Suprapubic skin (tissue), 4 donors: ENCODE measurements at regions not wholly inside any gene's neighbourhood (a gene's known extent, or its start where the extent isn't known, plus 50 kb on each side); places are given as distances from the start of the nearest gene placed in this dataset.

ENCODE experiments used
- CTCF ChIP-seq, 2 donors: fragments of 200-600 bp in 1 of 2; fragments of 450-650 bp in 1 of 2; sonication (generic) in 1 of 2; IDR thresholded peaks; one replicate each; pipeline ENCODE4 v1.5.1; 2016 to 2019; ENCODE audit warnings: antibody characterized with exemption in 2 of 2, mild to moderate bottlenecking in 1 of 2, moderate library complexity in 1 of 2
- POLR2A ChIP-seq, 2 donors: fragments of 450-650 bp; IDR thresholded peaks; one replicate each; pipeline ENCODE4 v1.6.1; 2017; ENCODE audit warnings: antibody characterized with exemption in 2 of 2, mild to moderate bottlenecking in 2 of 2, moderate library complexity in 2 of 2
- POLR2AphosphoS5 ChIP-seq, 3 donors: sonication (generic); formaldehyde crosslinking; IDR thresholded peaks; one replicate each; pipeline ENCODE4 v1.6.1; 2017; ENCODE audit warnings: antibody characterized with exemption in 3 of 3

GRCh38 chr5:110017854-110018253, 328.1 kb downstream of the MAN2A1 start:
- TF ChIP-seq CTCF (IDR thresholded peaks at IDR 0.05), result no peak
- TF ChIP-seq POLR2AphosphoS5 (IDR thresholded peaks at IDR 0.05), result no peak
- no peak for TF ChIP-seq POLR2A (IDR thresholded peaks at IDR 0.05)
